MCF 10A (cell line): ENCODE measurements at regions not wholly inside any gene's neighbourhood (a gene's known extent, or its start where the extent isn't known, plus 50 kb on each side); places are given as distances from the start of the nearest gene placed in this dataset.
A peak's percentile ranks its signal among the peaks of the same experiment; 100 is the strongest.

Experiments
- BruUV-seq: library from RNA; stranded (reverse); fragments of 400-500 nt; replicated peaks from 2 replicates; lab custom pipeline; 2021; lab: Mats Ljungman, UMichigan
- CTCF ChIA-PET: fragments of 300-600 bp; sonication (Branson Sonifier 250); formaldehyde crosslinking; extraction: SDS; loops from one replicate; lab custom pipeline; 2021; ENCODE audit warnings: antibody characterized with exemption, inconsistent platforms; lab: Yijun Ruan, JAX
- POLR2A ChIA-PET: fragments of 300-600, 350-650 bp; sonication (Branson Sonifier 250); formaldehyde crosslinking; extraction: SDS; loops from one replicate; lab custom pipeline; 2020; ENCODE audit warnings: antibody characterized with exemption, inconsistent platforms; lab: Yijun Ruan, JAX
- DNase-seq: peaks from one replicate; pipeline ENCODE4 v3.0.0-alpha.2; 2018; ENCODE audit not compliant: unreplicated experiment
- H3K27ac Mint-ChIP-seq: one replicate; pipeline ENCODE4 v1.8.0; 2022; ENCODE audit warnings: mild to moderate bottlenecking, low read depth, mixed read lengths; ENCODE audit not compliant: unreplicated experiment
- H3K27me3 Mint-ChIP-seq: one replicate; pipeline ENCODE4 v1.8.0; 2022; ENCODE audit warnings: mixed read lengths; ENCODE audit not compliant: insufficient read depth, unreplicated experiment
- H3K36me3 Mint-ChIP-seq: one replicate; pipeline ENCODE4 v1.8.0; 2022; ENCODE audit warnings: mild to moderate bottlenecking, moderate library complexity, mixed read lengths; ENCODE audit not compliant: insufficient read depth, unreplicated experiment
- H3K4me1 Mint-ChIP-seq: one replicate; pipeline ENCODE4 v1.8.0; 2022; ENCODE audit warnings: mixed read lengths; ENCODE audit not compliant: insufficient read depth, unreplicated experiment
- H3K4me3 Mint-ChIP-seq: one replicate; pipeline ENCODE4 v1.8.0; 2022; ENCODE audit warnings: mild to moderate bottlenecking, moderate library complexity, mixed read lengths; ENCODE audit not compliant: unreplicated experiment
- H3K9me3 Mint-ChIP-seq: one replicate; pipeline ENCODE4 v1.8.0; 2022; ENCODE audit warnings: mixed read lengths; ENCODE audit not compliant: unreplicated experiment
- CTCF ChIP-seq: fragments of 200-600 bp; IDR thresholded peaks from one replicate; pipeline ENCODE4 v1.8.0; 2022; ENCODE audit warnings: antibody characterized with exemption, mild to moderate bottlenecking; ENCODE audit not compliant: unreplicated experiment
- intact Hi-C: fragments of 100-400 bp; cut with micrococcal nuclease; formaldehyde crosslinking; loops from 2 replicates; pipeline ENCODE4 v1.14.1; 2022

GRCh38 chr2:207465894-207466293, 63.9 kb upstream of the CREB1 start:
- H3K4me1 Mint-ChIP-seq, result peaks cover 21% of the 10 kb centered on the region
- no peaks in the 10 kb centered on the region for H3K36me3 Mint-ChIP-seq
- no peak overlapping the region for H3K4me3 Mint-ChIP-seq
- no peak for TF ChIP-seq CTCF
- ChIA-PET CTCF (interaction anchor here (0.7 kb wide), 1 partner anchor 732 kb away, joined by 3 read pairs; no protein-coding TSS in a partner anchor), POLR2A (interaction anchor here (1.1 kb wide), 1 partner anchor 318 kb away, joined by 4 read pairs; no protein-coding TSS in a partner anchor)
- intact Hi-C loops, result no loop called here
- H3K27ac Mint-ChIP-seq, result no peak overlapping the region
- DNase-seq, result no peak
- no peaks in the 10 kb centered on the region for H3K27me3 Mint-ChIP-seq
- BruUV-seq, result no TSS peak
- no peaks in the 10 kb centered on the region for H3K9me3 Mint-ChIP-seq

- no peak for TF ChIP-seq CTCF
- ChIA-PET POLR2A (interaction anchor here (0.5 to 1.5 kb wide), 3 partner anchors 13 to 228 kb away, joined by 3 to 5 read pairs (median 3); no protein-coding TSS in a partner anchor), CTCF (interaction anchor here (0.6 to 6.9 kb wide), 5 partner anchors 209 to 687 kb away, joined by 3 to 85 read pairs (median 4); no protein-coding TSS in a partner anchor)
- peaks cover 21% of the 10 kb centered on the region for H3K4me1 Mint-ChIP-seq
- BruUV-seq, result no TSS peak
- peak; percentile 43 for DNase-seq
- no peaks in the 10 kb centered on the region for H3K36me3 Mint-ChIP-seq
- H3K27ac Mint-ChIP-seq, result peak overlapping the region; percentile 87
- intact Hi-C loops, result no loop called here
- H3K27me3 Mint-ChIP-seq, result no peaks in the 10 kb centered on the region
- no peak overlapping the region for H3K4me3 Mint-ChIP-seq
- H3K9me3 Mint-ChIP-seq, result no peaks in the 10 kb centered on the region
These were observed 61.9 kb upstream of the CREB1 start for GRCh38 chr2:207467716-207468347.

GRCh38 chr2:207468488-207468887, 61.3 kb upstream of the CREB1 start:
- ChIA-PET CTCF (interaction anchor here (0.6 to 6.9 kb wide), 5 partner anchors 210 to 667 kb away, joined by 3 to 85 read pairs (median 4); no protein-coding TSS in a partner anchor), POLR2A (interaction anchor here (0.6 to 1.5 kb wide), 2 partner anchors 134 to 214 kb away, joined by 3 to 5 read pairs; no protein-coding TSS in a partner anchor)
- intact Hi-C loops, result no loop called here
- H3K27me3 Mint-ChIP-seq, result no peaks in the 10 kb centered on the region
- no peak for DNase-seq
- BruUV-seq, result no TSS peak
- no peak overlapping the region for H3K4me3 Mint-ChIP-seq
- H3K36me3 Mint-ChIP-seq, result no peaks in the 10 kb centered on the region
- no peaks in the 10 kb centered on the region for H3K9me3 Mint-ChIP-seq
- no peak for TF ChIP-seq CTCF
- H3K4me1 Mint-ChIP-seq, result peaks cover 21% of the 10 kb centered on the region
- peak overlapping the region; percentile 87 for H3K27ac Mint-ChIP-seq

- TF ChIP-seq CTCF, result no peak
- no TSS peak for BruUV-seq
- no peak for DNase-seq
- intact Hi-C loops, result no loop called here
- no peak overlapping the region for H3K4me3 Mint-ChIP-seq
- H3K27me3 Mint-ChIP-seq, result no peaks in the 10 kb centered on the region
- CTCF ChIA-PET, result interaction anchor here (0.6 to 6.9 kb wide), 4 partner anchors 481 to 797 kb away, joined by 3 to 85 read pairs (median 18); no protein-coding TSS in a partner anchor
- no peak overlapping the region for H3K27ac Mint-ChIP-seq
- POLR2A ChIA-PET, result interaction anchor here (0.8 to 1.5 kb wide), 2 partner anchors 135 to 304 kb away, joined by 3 to 5 read pairs; partner anchors contain the start of gene KLF7
- H3K36me3 Mint-ChIP-seq, result no peaks in the 10 kb centered on the region
- no peaks in the 10 kb centered on the region for H3K9me3 Mint-ChIP-seq
- peaks cover 21% of the 10 kb centered on the region for H3K4me1 Mint-ChIP-seq
These were observed 60.3 kb upstream of the CREB1 start for GRCh38 chr2:207469451-207469850.
